ENCODE measurements at regions not wholly inside any gene's neighbourhood (a gene's known extent, or its start where the extent isn't known, plus 50 kb on each side); places are given as distances from the start of the nearest gene placed in this dataset.

DNA sequence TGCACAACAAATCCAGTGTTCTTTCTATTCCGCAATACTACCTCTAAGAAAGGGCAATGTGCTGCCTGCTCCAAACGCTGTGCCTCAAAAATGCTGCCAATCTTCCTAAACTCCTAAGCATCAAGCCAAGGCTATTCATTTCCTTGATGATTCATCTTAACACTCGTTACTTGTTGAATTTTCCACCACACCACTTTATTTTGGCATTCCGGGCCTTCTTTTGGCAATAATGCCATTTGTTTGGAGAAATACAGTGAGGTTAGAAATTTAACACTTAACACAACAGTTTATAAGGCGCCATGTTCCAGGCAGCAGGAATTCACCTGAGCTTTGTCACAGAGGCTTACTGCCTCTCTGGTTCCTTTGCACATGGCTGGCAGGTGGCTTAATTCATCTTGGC lies 82.6 kb upstream of the ABCB5 start:
- TF ChIP-seq CREB1 (CRISPR knock-in tag; IDR thresholded peaks at IDR 0.05; ENCODE audit: low read depth): no peak
- TF ChIP-seq CTCF (conservative IDR thresholded peaks at IDR 0.05; ENCODE audit: low read depth in 2 of 2): no peak
- no peak for TF ChIP-seq EZH2phosphoT487 (IDR thresholded peaks at IDR 0.05; ENCODE audit: unreplicated experiment)
- no peak for TF ChIP-seq POLR2AphosphoS5 (IDR thresholded peaks at IDR 0.05; ENCODE audit: low read depth)
- no peak for TF ChIP-seq JUNB (IDR thresholded peaks at IDR 0.05; ENCODE audit: unreplicated experiment)
- no peak for TF ChIP-seq EZH2 (IDR thresholded peaks at IDR 0.05; ENCODE audit: low read depth, unreplicated experiment)
- TF ChIP-seq REST (IDR thresholded peaks at IDR 0.05; ENCODE audit: unreplicated experiment): no peak
- TF ChIP-seq, protein P1, sequence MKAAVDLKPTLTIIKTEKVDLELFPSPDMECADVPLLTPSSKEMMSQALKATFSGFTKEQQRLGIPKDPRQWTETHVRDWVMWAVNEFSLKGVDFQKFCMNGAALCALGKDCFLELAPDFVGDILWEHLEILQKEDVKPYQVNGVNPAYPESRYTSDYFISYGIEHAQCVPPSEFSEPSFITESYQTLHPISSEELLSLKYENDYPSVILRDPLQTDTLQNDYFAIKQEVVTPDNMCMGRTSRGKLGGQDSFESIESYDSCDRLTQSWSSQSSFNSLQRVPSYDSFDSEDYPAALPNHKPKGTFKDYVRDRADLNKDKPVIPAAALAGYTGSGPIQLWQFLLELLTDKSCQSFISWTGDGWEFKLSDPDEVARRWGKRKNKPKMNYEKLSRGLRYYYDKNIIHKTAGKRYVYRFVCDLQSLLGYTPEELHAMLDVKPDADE (IDR thresholded peaks at IDR 0.05): no peak
